ENCODE measurements at regions not wholly inside any gene's neighbourhood (a gene's known extent, or its start where the extent isn't known, plus 50 kb on each side); places are given as distances from the start of the nearest gene placed in this dataset.

- no peak for DNase-seq
These were observed 66.5 kb downstream of the PLXNA1 start for GRCh38 chr3:127049393-127049792.

DNA sequence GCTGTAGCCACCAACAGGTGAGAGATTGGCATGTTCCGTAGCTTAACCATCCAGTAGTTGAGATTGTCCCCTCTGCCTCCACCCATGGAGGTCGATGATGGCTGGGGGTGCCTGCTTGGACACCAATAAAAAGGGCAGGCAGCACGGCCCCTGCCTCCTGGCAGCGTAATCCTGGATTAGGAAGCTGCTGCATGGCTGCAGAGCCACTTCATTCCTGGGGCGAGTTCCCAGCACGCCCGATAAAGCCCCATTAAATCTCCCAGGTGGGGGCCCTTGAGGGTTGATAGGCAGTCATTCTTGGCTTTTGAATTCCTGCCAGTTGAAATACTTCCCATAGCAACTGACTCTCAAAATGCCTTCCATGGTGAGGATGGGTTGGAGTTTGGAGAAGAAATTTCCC lies 67.8 kb downstream of the PLXNA1 start:
- DNase-seq, result no peak

DNA sequence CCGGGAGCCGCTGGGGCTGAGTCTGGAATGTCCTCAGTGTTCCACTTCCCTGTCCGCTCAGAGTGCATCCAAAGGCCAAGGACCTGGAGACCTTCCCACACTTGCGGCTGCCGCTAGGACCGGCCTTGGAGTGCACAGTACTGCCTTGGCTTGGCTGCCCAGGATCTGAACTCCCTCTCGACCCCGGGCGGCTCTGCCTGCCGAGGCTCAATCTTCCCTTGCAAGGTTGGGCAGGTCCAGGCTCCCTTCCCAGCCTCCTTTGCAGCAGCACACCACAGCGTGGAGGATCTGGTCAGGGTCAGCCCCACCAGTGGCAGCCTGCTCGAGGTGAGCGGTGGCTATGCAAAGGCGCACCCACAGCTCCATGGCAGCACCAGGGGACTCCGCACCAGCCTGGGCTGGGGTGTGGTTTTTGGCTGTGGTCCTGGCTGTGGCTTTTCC lies 69.2 kb downstream of the PLXNA1 start:
- DNase-seq, result no peak

DNA sequence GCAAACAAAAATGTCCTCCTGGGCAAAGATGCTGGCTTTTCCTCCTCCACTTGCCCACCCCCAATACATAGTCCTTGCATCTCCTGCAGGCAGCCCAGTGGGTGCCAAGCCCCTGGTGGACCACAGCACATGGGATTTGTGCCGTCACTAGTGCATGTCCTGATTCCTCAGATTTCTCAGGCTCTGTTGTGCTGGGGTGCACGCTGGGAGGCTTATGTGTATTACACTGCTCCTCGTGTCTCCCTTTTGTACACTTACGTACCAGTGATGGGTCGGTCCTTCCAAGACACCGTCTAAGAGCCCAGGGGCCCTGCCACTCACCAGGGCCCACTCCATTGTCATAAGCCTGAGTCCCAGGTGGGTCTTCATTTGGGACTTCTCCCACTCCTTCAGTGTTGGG lies 70.1 kb downstream of the PLXNA1 start:
- no peak for DNase-seq

DNA sequence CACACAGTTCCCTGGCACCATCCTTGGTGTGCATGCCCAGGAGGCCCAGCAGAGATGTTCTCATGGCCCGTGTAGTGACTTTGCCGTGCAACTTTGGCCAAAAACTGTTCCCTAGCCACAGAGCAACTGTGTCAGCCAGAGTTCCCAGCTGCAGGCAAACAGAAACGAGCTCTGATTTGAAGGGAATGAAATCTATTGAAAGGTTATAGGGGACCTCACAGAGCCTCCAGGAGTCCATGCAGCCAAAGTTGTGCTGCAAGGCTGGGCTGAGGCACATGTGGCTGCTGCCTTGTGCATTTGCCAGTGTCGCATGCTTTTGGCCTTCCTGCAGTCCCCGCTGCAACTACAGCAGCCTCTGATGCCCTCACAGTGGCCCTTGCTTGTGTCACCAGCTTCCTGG lies 70.5 kb downstream of the PLXNA1 start:
- no peak for DNase-seq

GRCh38 chr3:127053979-127054378 lies 71.1 kb downstream of the PLXNA1 start:
- no peak for DNase-seq

- no peak for DNase-seq
These were observed 73.4 kb downstream of the PLXNA1 start for GRCh38 chr3:127056281-127056680.

- no peak for DNase-seq
These were observed 74.1 kb downstream of the PLXNA1 start for GRCh38 chr3:127056976-127057375.

GRCh38 chr3:127059072-127059471 lies 76.2 kb downstream of the PLXNA1 start:
- no peak for DNase-seq

- DNase-seq, result no peak
These were observed 78.7 kb downstream of the PLXNA1 start for GRCh38 chr3:127061641-127062040.

DNA sequence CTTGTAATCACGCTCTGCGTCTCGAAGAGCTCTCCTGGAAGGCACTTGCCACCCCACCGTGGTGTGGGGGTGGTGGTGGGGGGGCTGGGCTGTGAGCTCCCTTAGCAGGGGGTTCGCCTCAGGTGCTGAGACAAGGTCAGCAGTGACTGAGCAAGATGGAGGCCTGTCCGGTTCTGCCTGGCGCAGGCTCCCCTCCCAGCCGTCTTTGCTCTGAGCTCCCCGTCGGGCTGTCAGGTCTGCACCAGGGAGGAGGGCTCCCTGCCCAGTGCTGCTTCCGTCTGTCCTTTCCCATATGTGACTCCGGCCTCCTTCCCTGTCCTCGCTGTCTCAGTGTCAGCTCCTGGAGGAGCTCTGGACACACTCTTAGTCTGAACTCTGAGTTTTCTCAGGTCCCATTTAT lies 80.0 kb downstream of the PLXNA1 start:
- DNase-seq, result no peak

DNA sequence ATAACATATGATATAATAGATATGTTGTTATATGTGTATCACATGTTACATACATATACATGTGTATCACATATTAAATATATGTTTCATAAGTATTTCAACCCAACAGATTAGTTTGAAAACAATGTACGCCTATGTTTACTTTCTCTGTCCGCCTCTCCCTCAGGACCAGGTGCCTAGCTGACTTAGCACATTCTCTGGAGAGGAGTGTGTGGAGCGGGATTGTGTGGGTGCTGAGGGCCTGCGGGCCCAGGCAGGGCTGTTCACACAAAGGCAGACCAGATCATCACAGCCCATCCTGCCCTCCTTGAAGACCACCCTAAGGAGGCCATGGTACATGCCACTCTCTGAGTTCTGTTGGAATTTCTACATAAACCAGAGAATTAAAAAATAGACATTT lies 81.0 kb downstream of the PLXNA1 start:
- DNase-seq, result no peak

DNA sequence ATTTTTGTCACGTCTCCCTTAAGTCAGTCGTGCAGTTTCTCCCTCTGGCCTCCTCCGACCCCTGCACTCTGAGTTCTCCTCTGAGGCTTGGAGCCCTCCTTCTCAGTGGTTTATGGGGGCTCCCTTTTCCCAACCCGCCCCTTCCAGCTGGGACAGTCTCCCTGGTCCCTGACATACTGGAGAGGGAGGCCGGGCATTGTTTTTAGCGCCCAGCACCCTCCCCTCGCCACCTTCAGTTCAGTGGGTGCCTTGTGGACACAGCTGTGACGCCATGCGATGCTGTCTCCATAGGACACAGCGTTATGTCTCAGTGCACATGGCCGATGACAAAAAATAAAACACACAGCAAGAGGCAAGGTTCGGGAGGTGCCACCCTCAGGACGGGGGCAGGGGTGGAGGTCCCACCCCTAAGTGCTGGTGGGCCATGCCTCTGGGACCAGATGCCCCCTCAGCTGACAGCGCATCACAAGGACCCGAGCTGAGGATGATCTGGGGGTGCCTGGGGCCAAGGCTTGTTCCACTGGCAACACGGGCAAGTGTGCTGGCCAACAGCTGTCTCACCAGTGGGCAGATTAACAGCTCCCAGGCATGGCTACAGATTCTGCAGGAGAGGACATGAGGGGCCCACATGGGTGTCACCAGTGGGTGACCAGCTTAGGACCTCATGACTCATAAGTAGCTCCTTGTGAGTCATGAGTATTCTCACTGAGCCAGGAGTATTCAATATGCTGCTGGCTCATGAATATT lies 81.6 kb downstream of the PLXNA1 start:
- DNase-seq, result peak; percentile 62

DNA sequence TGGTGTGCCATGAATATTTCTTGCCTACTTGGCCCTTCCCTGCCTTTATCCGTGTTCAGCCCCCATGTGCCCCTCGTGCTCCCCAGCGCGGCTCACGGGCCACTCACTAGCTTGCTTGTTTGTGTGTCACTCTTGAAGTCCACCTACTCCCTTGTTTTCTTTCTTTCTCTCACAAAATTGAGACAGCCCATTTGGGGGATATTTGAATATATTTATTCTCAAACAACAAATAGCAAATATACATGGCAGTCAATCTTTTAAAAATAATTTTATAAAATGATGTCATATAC lies 82.2 kb downstream of the PLXNA1 start:
- DNase-seq, result no peak

GRCh38 chr3:127065561-127066290 lies 82.8 kb downstream of the PLXNA1 start:
- no peak for DNase-seq

- DNase-seq, result no peak
These were observed 83.7 kb downstream of the PLXNA1 start for GRCh38 chr3:127066635-127067034.

DNA sequence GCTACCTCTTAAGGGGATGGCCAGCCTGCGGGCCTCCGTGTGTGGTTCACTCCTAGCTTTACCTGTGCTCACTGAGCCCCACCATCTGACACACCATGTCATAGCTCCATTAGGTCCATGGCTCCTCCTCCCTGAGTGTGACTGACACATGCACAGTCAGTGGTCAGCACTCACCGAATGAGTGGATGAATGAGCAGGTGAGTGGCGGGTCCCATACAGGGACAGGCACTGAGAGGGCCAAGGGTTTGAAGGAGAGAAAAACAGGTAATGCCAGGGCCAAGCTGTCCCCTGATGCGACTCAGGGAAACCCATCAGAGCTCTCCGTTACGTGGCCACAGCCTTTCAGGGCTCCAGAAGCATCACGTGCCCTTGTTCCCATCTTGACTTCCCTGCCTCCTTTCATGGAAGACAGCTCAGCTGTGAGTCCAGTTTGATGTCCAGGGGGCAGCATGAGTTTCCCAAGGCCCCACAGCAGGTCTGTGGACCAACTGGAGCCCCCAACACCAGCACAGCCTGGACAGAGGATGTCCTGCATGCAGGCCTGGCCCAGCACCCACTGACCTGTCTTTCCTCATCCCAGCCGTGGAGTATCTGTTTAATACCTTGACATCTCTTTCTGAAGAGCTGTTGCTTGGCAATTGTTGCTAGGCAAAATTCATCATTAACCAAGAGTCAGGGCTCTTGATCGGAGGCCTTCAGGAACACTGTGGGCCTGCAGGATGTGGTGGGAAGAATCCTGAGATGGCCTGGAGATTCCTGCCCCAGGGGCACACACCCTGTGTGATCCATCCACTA lies 84.4 kb downstream of the PLXNA1 start:
- DNase-seq, result no peak

DNA sequence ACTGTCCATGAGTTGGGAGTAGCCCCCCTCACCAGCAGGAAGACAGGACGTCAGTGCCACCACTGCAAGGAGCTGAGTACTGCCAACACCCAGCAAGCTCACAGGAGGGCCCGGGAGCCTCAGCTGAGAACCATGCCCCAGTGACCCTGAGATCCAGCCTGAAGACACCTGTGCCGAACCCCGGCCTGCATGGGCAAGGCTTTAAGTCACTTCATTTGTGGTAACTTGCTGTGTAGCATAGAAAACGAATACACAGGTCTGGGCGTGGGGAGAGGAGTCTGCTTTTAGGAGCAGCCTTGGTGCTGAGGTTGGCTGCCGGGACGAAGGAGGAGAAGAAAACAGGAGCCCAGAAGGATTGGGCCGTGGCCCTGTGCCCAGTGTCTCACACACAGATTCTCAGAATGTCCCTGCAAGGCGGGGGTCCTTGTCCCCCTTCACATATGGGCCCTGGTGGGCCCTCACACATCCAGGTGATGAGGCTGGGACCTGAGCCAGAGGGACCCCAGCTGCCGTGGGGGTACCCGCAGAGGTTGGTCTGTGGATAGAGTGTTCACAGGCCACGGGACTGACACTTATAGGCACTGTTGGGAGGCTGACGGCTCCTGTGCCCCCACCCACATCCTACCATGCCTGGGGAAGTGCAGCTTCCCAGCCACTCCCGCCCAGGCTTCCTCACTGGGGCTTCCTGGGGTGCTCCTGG lies 85.3 kb downstream of the PLXNA1 start:
- DNase-seq, result no peak

DNA sequence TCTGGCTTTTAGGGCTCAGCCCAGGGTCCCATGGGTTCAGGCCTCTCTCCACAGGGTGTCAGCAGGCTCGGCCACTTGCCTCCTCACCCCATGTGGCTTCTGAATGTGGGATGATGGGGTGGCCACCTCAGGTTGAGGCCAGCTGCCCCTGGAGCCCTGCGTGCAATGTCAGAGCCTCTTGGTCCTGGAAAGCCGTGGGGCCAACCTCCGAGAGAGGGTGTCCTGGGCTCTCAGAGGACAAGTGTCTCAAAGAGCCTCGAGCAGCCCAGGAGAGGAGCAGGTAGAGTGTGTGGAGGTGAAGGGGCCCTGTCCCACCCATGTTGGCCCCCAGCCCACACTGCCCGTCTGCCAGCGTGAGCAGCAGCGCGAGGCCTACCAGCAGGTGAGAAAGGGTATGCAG lies 86.0 kb downstream of the PLXNA1 start:
- DNase-seq, result no peak

- no peak for DNase-seq
These were observed 87.0 kb downstream of the PLXNA1 start for GRCh38 chr3:127069814-127070440.

- no peak for DNase-seq
These were observed 87.9 kb downstream of the PLXNA1 start for GRCh38 chr3:127070776-127071175.

- no peak for DNase-seq
These were observed 88.7 kb downstream of the PLXNA1 start for GRCh38 chr3:127071597-127072001.

DNA sequence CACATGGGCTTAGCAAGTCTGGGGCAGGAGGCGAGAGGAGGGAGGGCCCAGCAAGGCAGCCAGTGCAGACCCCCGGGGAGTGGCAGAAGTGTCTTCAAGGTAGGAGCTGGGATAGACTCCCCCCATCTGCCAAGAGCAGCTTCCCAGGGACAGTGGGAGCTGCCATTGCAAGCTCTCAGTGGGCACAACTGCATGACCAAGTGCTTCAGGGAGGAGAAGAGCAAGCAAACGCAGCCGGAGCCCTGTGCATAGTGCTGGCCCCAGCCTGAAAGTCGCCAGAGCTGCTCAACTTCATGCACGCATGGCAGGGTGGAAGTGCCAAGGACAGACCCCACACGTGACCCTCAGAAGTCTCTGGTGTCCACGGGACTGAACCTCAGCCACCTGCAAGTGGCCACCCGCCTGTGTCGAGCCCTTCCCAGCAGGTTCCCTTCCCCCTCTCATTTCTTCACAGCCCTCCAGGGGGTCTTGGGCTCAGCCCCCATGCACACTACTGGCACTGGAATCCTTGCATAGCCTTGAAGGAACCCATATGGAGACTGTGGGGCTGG lies 89.4 kb downstream of the PLXNA1 start:
- no peak for DNase-seq
